ENCODE measurements at regions not wholly inside any gene's neighbourhood (a gene's known extent, or its start where the extent isn't known, plus 50 kb on each side); places are given as distances from the start of the nearest gene placed in this dataset.

DNA sequence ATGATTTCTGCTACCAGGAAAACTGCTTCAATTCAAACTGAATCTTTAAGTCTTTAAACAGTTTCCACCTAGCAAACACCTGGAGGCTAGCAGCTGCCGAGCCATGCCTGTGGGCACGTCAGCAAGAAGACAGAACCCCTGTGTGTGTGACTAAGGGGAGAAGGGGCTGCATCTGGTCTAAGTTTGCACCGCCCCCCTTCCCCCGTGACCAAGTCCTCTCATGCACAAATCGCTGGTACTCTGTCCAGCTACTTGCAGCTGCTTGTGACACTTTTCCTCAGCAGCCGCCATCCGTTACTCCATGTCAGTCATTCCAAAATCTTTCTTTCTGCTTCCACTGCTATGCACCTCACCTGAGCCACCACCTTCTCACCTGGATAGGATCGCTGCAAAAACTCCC, 355.0 kb downstream of the SS18 start:
- TF ChIP-seq, protein P1, sequence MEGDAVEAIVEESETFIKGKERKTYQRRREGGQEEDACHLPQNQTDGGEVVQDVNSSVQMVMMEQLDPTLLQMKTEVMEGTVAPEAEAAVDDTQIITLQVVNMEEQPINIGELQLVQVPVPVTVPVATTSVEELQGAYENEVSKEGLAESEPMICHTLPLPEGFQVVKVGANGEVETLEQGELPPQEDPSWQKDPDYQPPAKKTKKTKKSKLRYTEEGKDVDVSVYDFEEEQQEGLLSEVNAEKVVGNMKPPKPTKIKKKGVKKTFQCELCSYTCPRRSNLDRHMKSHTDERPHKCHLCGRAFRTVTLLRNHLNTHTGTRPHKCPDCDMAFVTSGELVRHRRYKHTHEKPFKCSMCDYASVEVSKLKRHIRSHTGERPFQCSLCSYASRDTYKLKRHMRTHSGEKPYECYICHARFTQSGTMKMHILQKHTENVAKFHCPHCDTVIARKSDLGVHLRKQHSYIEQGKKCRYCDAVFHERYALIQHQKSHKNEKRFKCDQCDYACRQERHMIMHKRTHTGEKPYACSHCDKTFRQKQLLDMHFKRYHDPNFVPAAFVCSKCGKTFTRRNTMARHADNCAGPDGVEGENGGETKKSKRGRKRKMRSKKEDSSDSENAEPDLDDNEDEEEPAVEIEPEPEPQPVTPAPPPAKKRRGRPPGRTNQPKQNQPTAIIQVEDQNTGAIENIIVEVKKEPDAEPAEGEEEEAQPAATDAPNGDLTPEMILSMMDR (IDR thresholded peaks at IDR 0.05; ENCODE audit: low read length): no peak
- no peak for TF ChIP-seq EZH2 (IDR thresholded peaks at IDR 0.05; ENCODE audit: borderline replicate concordance, low read length)

Data from OCI-LY1 (cell line).